Endodermal cell (in vitro differentiated cells): ENCODE measurements at regions not wholly inside any gene's neighbourhood (a gene's known extent, or its start where the extent isn't known, plus 50 kb on each side); places are given as distances from the start of the nearest gene placed in this dataset.

Source experiments
- DNase-seq: peaks from one replicate; pipeline ENCODE4 v3.0.0-alpha.2; 2017
- H3K27ac ChIP-seq: 2 replicates; pipeline ENCODE4 v1.5.1; 2013; ENCODE audit warnings: mild to moderate bottlenecking, low read depth, low read length, moderate library complexity
- H3K27me3 ChIP-seq: 2 replicates; pipeline ENCODE4 v1.6.1; 2013; ENCODE audit warnings: mild to moderate bottlenecking, low read length, moderate library complexity; ENCODE audit not compliant: insufficient read depth, control insufficient read depth, poor library complexity, severe bottlenecking
- H3K36me3 ChIP-seq: 2 replicates; pipeline ENCODE4 v1.7.0; 2013; ENCODE audit warnings: mild to moderate bottlenecking, low read length, moderate library complexity; ENCODE audit not compliant: control insufficient read depth, insufficient read depth
- H3K4me1 ChIP-seq: one replicate; pipeline ENCODE4 v1.7.0; 2013; ENCODE audit warnings: low read length; ENCODE audit not compliant: control insufficient read depth, insufficient read depth
- H3K4me3 ChIP-seq: 2 replicates; pipeline ENCODE4 v1.5.1; 2013; ENCODE audit warnings: mild to moderate bottlenecking, low read length, moderate library complexity
- H3K9ac ChIP-seq: 2 replicates; pipeline ENCODE4 v1.6.1; 2013; ENCODE audit warnings: mild to moderate bottlenecking, low read length, moderate library complexity; ENCODE audit not compliant: poor library complexity, severe bottlenecking; ENCODE audit errors: extremely low read depth
- H3K9me3 ChIP-seq: 2 replicates; pipeline ENCODE4 v1.6.1; 2013; ENCODE audit warnings: mild to moderate bottlenecking, low read length, moderate library complexity; ENCODE audit not compliant: control insufficient read depth
- H3K27ac Mint-ChIP-seq: 2 replicates; pipeline ENCODE4 v1.8.0; 2020; ENCODE audit warnings: mixed read lengths
- H3K27me3 Mint-ChIP-seq: 2 replicates; pipeline ENCODE4 v1.8.0; 2021; ENCODE audit warnings: mild to moderate bottlenecking, mixed read lengths; ENCODE audit not compliant: insufficient read depth
- H3K36me3 Mint-ChIP-seq: 2 replicates; pipeline ENCODE4 v1.8.0; 2020; ENCODE audit warnings: low read depth, mixed read lengths
- H3K4me1 Mint-ChIP-seq: 2 replicates; pipeline ENCODE4 v1.8.0; 2020; ENCODE audit warnings: mixed read lengths
- H3K4me3 Mint-ChIP-seq: 2 replicates; pipeline ENCODE4 v1.8.0; 2020; ENCODE audit warnings: mild to moderate bottlenecking, moderate library complexity, mixed read lengths
- H3K9me3 Mint-ChIP-seq: 2 replicates; pipeline ENCODE4 v1.8.0; 2020; ENCODE audit warnings: mild to moderate bottlenecking, mixed read lengths
- CTCF ChIP-seq: fragments of 200-600 bp; sonication (generic); conservative IDR thresholded peaks from 2 replicates; pipeline ENCODE4 v1.5.0; 2021; ENCODE audit warnings: antibody characterized with exemption, mild to moderate bottlenecking
- WGBS, 2 experiments: methylation state at CpG; one replicate each; pipeline versions ENCODE4 v1.1.5 to v1.1.7; 2013; ENCODE audit warnings: missing lambda C conversion rate in 2 of 2, mixed read lengths in 1 of 2; ENCODE audit not compliant: insufficient coverage in 1 of 2, insufficient read length in 1 of 2; 5-methylcytosine and 5-hydroxymethylcytosine counted together

GRCh38 chr2:100766806-100767205 is 53.1 kb upstream of the NPAS2 start:
- WGBS, 2 experiments = 66 to 80% methylated on average over 3 of the region's 3 CpGs
- no peak overlapping the region for H3K27ac ChIP-seq
- no peak for TF ChIP-seq CTCF
- no peaks in the 10 kb centered on the region for H3K36me3 Mint-ChIP-seq
- no peak overlapping the region for H3K9ac ChIP-seq
- no peak overlapping the region for H3K4me3 ChIP-seq
- no peak overlapping the region for H3K4me3 Mint-ChIP-seq
- peaks cover under 1% of the 10 kb centered on the region for H3K27me3 Mint-ChIP-seq
- no peaks in the 10 kb centered on the region for H3K4me1 ChIP-seq
- no peak for DNase-seq
- H3K9me3 ChIP-seq = no peaks in the 10 kb centered on the region
- no peaks in the 10 kb centered on the region for H3K27me3 ChIP-seq
- H3K4me1 Mint-ChIP-seq = no peaks in the 10 kb centered on the region
- no peak overlapping the region for H3K27ac Mint-ChIP-seq
- H3K9me3 Mint-ChIP-seq = no peaks in the 10 kb centered on the region
- no peaks in the 10 kb centered on the region for H3K36me3 ChIP-seq

- H3K9me3 Mint-ChIP-seq = no peaks in the 10 kb centered on the region
- 80 to 92% methylated on average over 1 of the region's 1 CpG for WGBS, 2 experiments
- H3K27me3 ChIP-seq = no peaks in the 10 kb centered on the region
- H3K27ac Mint-ChIP-seq = no peak overlapping the region
- H3K36me3 ChIP-seq = no peaks in the 10 kb centered on the region
- no peak for TF ChIP-seq CTCF
- no peaks in the 10 kb centered on the region for H3K9me3 ChIP-seq
- no peaks in the 10 kb centered on the region for H3K36me3 Mint-ChIP-seq
- no peak overlapping the region for H3K27ac ChIP-seq
- H3K4me1 Mint-ChIP-seq = no peaks in the 10 kb centered on the region
- no peaks in the 10 kb centered on the region for H3K4me1 ChIP-seq
- no peak overlapping the region for H3K4me3 Mint-ChIP-seq
- DNase-seq = no peak
- H3K9ac ChIP-seq = no peak overlapping the region
- no peak overlapping the region for H3K4me3 ChIP-seq
- no peaks in the 10 kb centered on the region for H3K27me3 Mint-ChIP-seq
These were observed 52.7 kb upstream of the NPAS2 start for GRCh38 chr2:100767224-100767653.

DNA sequence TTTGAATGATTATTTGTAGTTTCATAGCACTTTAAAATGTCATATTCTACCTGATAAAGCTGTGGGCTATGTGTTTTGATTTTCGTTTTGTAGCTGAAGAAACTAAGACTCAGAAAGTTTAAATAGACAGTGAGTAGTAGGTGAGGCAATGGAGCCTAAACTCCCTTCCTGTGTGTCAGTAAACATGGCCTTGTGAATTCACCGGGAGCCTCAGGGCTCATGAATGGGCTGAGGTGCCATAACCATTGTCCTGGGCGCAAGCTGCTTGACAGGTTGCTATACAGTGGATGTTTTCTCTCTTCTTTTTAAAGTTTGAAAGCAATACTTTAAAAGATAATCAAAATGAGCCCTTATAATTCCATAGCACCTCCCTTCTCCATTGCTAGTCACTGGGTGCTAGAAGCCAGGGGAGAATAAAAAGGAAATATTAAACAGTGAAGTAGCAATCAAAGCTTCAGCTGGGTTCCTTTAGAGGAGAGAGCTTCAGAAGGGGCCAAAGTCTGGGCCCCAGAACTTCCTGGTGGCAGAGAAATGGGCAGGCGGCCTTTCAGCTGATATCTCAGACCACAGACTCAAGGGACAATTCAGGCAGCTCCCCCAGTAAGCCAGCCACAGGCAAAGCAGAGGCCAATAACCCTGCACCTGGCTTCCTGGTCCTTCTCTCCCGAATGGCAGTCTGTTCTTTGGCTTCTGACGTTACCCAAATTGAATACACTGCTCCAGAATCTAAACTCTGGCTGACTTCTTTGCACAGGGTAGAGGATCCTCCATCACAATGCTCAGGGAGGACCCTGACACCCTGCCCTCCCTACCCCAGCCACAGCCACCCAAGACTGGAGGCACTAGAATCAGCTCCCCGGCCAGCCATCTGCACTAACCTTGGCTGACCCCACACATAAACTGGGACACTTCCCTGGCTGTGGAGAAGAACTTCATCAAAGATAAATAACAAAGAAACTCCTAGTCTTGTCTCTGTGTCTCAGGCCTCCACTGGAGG is 51.8 kb upstream of the NPAS2 start:
- H3K27ac ChIP-seq = no peak overlapping the region
- no peaks in the 10 kb centered on the region for H3K9me3 ChIP-seq
- no peaks in the 10 kb centered on the region for H3K4me1 ChIP-seq
- 67 to 81% methylated on average over 1 to 7 of the region's 7 CpGs for WGBS, 2 experiments
- Mint-ChIP-seq H3K9me3 (no peaks in the 10 kb centered on the region), H3K4me3 (no peak overlapping the region), H3K36me3 (no peaks in the 10 kb centered on the region), H3K27me3 (no peaks in the 10 kb centered on the region), H3K4me1 (no peaks in the 10 kb centered on the region), H3K27ac (no peak overlapping the region)
- no peak overlapping the region for H3K4me3 ChIP-seq
- no peaks in the 10 kb centered on the region for H3K27me3 ChIP-seq
- H3K9ac ChIP-seq = no peak overlapping the region
- TF ChIP-seq CTCF = no peak
- no peak for DNase-seq
- H3K36me3 ChIP-seq = no peaks in the 10 kb centered on the region
